ENCODE measurements at regions not wholly inside any gene's neighbourhood (a gene's known extent, or its start where the extent isn't known, plus 50 kb on each side); places are given as distances from the start of the nearest gene placed in this dataset.

DNA sequence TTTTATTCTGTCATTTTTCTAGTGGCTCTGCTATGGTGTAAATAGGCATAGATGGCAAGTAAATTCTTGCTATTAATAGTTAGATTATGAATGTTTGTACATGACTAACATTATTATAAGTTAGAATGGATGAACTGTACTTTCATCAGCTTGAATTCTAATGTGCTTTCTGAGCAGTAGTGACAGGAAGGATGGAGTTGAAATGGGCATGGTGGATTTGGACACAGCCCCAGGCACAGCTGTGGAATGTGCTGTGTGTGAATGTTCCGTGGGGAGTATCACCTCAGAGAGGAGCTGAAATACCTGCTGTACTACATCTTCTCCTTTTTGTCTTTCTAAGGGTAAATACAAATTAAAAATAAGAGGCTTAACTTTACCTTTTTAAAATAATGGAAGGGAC is 66.8 kb downstream of the FBXO5 start (continued):
- TF ChIP-seq POLR2AphosphoS5 (IDR thresholded peaks at IDR 0.05; ENCODE audit: low read depth, low read length), result no peak

DNA sequence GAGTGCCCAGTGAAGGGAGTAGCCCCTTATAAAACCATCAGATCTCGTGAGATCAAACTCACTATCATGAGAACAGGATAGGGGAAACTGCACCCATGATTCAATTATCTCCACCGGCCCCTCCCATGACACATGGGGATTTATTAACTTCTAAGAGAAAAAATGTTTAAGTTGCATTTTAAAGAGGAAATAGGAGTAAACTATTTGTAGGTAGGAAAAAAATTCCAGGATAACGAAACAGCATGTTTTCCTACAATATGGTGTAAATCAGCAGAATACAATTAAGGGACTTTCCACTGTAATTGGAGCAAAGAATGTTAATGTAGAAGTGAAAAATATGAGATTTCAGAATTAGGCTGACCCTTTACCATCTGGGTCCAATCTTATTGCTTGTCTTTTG is 63.9 kb downstream of the FBXO5 start:
- H2BK15ac ChIP-seq (ENCODE audit: low read length), result no peak overlapping the region
- POLR2A ChIA-PET (ENCODE audit: partially characterized antibody), result no interaction called here
- H3K9ac ChIP-seq (replicated peaks in 1 of 4; ENCODE audit: extremely low read depth in 1 of 4, low read depth in 3 of 4, low read length in 3 of 4), result no peak overlapping the region
- CTCF ChIA-PET (ENCODE audit: partially characterized antibody), result interaction anchor here (4.7 kb wide), 1 partner anchor 34 kb away, joined by 14 read pairs; no protein-coding TSS in a partner anchor
- H3K4ac ChIP-seq (replicated peaks; ENCODE audit: insufficient read length, low read depth, low read length), result no peak overlapping the region
- H2AFZ ChIP-seq (ENCODE audit: low read length), result no peak overlapping the region
- H3K4me2 ChIP-seq (ENCODE audit: insufficient read depth in 1 of 2, low read depth in 2 of 2, low read length in 2 of 2), result no peak overlapping the region
- H3K56ac ChIP-seq (replicated peaks; ENCODE audit: insufficient read length, low read depth, low read length), result no peak overlapping the region
- H3K23ac ChIP-seq (ENCODE audit: insufficient read length), result no peak overlapping the region
- H3K27me3 ChIP-seq (replicated peaks in 1 of 4; ENCODE audit: control insufficient read depth in 3 of 4, extremely low read depth in 1 of 4, insufficient read depth in 3 of 4, low read length in 3 of 4), result no peaks in the 10 kb centered on the region
- no peak overlapping the region for H2BK5ac ChIP-seq (ENCODE audit: low read depth, low read length)
- no peaks in the 10 kb centered on the region for H4K20me1 ChIP-seq (replicated peaks in 1 of 2; ENCODE audit: control insufficient read depth in 1 of 2, insufficient read depth in 2 of 2, low read length in 2 of 2)
- DNase-seq (ENCODE audit: low read depth in 1 of 2, low spot score in 2 of 2), result no peak
- H3K4me3 ChIP-seq (ENCODE audit: extremely low read depth in 1 of 4, insufficient read depth in 2 of 4, low read depth in 3 of 4, low read length in 4 of 4), result no peak overlapping the region
- H3K23me2 ChIP-seq (ENCODE audit: low read depth, low read length), result no peaks in the 10 kb centered on the region
- no peak overlapping the region for H2BK12ac ChIP-seq (ENCODE audit: low read depth, low read length)
- no peaks in the 10 kb centered on the region for H3K79me2 ChIP-seq (ENCODE audit: control insufficient read depth in 1 of 2, insufficient read depth in 2 of 2, low read length in 2 of 2)
- H4K91ac ChIP-seq (replicated peaks; ENCODE audit: insufficient read length, low read length), result no peak overlapping the region
- H3K36me3 ChIP-seq (ENCODE audit: control insufficient read depth in 2 of 4, insufficient read depth in 4 of 4, low read length in 3 of 4), result no peaks in the 10 kb centered on the region
- no peaks in the 10 kb centered on the region; a peak in 1 of 7 replicates for H3K4me1 ChIP-seq (replicated peaks in 1 of 4; ENCODE audit: control insufficient read depth in 3 of 4, insufficient read depth in 4 of 4, low read length in 3 of 4)
- no peak overlapping the region for H3K27ac ChIP-seq (ENCODE audit: low read depth, low read length)
- H3K18ac ChIP-seq (ENCODE audit: extremely low read depth, low read length), result no peak overlapping the region
- no peaks in the 10 kb centered on the region for H3K9me3 ChIP-seq (ENCODE audit: insufficient read depth in 2 of 2, low read depth in 1 of 2, low read length in 1 of 2)
- H2BK20ac ChIP-seq (ENCODE audit: low read length), result no peak overlapping the region
- H2AK5ac ChIP-seq (ENCODE audit: low read depth, low read length), result no peak overlapping the region
- WGBS, 2 experiments (ENCODE audit: extremely low coverage in 1 of 2, insufficient coverage in 1 of 2, insufficient read length in 1 of 2, insufficient replicate concordance in 2 of 2, low coverage in 1 of 2, low lambda C conversion rate in 2 of 2, missing lambda C conversion rate in 1 of 2), result 84% methylated on average over 3 of the region's 3 CpGs; no CpG with 5 or more reads in 1 of the 2 experiments
- H4K8ac ChIP-seq (ENCODE audit: extremely low read depth, insufficient read depth, low read length), result no peak overlapping the region
- no peak overlapping the region for H3K14ac ChIP-seq (ENCODE audit: insufficient read length)
- no peak overlapping the region for H4K5ac ChIP-seq (ENCODE audit: insufficient read length, low read depth, low read length)
- FAIRE-seq, result no peak
- H2BK120ac ChIP-seq (replicated peaks; ENCODE audit: low read depth, low read length), result no peak overlapping the region
- no peaks in the 10 kb centered on the region for H3K79me1 ChIP-seq (ENCODE audit: low read depth, low read length)
- TF ChIP-seq CHD2 (IDR thresholded peaks at IDR 0.05; ENCODE audit: low read length) (no peak), CTCF (IDR thresholded peaks at IDR 0.05; ENCODE audit: control extremely low read depth in 1 of 3, insufficient read depth in 1 of 3, low read depth in 1 of 3, low read length in 3 of 3) (no peak), CHD1 (IDR thresholded peaks at IDR 0.05; ENCODE audit: low read depth, low read length) (no peak), TAF1 (IDR thresholded peaks at IDR 0.05; ENCODE audit: low read depth, low read length) (no peak), BRCA1 (IDR thresholded peaks at IDR 0.05; ENCODE audit: low read depth, low read length) (no peak), KDM1A (IDR thresholded peaks at IDR 0.05; ENCODE audit: borderline replicate concordance, low read length) (no peak)

Measured in H1 (cell line).